ENCODE measurements at regions not wholly inside any gene's neighbourhood (a gene's known extent, or its start where the extent isn't known, plus 50 kb on each side); places are given as distances from the start of the nearest gene placed in this dataset.

GRCh38 chr2:187206471-187206870 is 241.6 kb downstream of the CALCRL start:
- no peak for ATAC-seq
- CTCF ChIA-PET, result no interaction called here
- Mint-ChIP-seq H3K27me3 (ENCODE audit: low read depth) (no peaks in the 10 kb centered on the region), H3K4me3 (no peak overlapping the region), H3K27ac (no peak overlapping the region), H3K4me1 (peaks cover 13% of the 10 kb centered on the region), H3K36me3 (peaks cover 17% of the 10 kb centered on the region), H3K9me3 (peaks cover 30% of the 10 kb centered on the region)
- DNase-seq (ENCODE audit: low spot score), result no peak
- TF ChIP-seq ATF6 (CRISPR knock-in tag; IDR thresholded peaks at IDR 0.05) (no peak), PRRX2 (CRISPR knock-in tag; IDR thresholded peaks at IDR 0.05) (no peak), ELF4 (CRISPR knock-in tag; IDR thresholded peaks at IDR 0.05; ENCODE audit: low read depth) (no peak), ZMAT4 (CRISPR knock-in tag; IDR thresholded peaks at IDR 0.05) (no peak), GRHL2 (CRISPR knock-in tag; IDR thresholded peaks at IDR 0.05; ENCODE audit: insufficient replicate concordance, severe bottlenecking) (no peak), ZNF138 (CRISPR knock-in tag; conservative IDR thresholded peaks at IDR 0.05) (no peak), SOX15 (CRISPR knock-in tag; IDR thresholded peaks at IDR 0.05) (no peak), FOXK1 (CRISPR knock-in tag; IDR thresholded peaks at IDR 0.05) (no peak), FOXP1 (CRISPR knock-in tag; IDR thresholded peaks at IDR 0.05; ENCODE audit: borderline replicate concordance) (no peak), SP1 (CRISPR knock-in tag; conservative IDR thresholded peaks at IDR 0.05) (no peak), NR1H2 (CRISPR knock-in tag; IDR thresholded peaks at IDR 0.05) (no peak), CREB1 (CRISPR knock-in tag; IDR thresholded peaks at IDR 0.05) (no peak), TCF7 (CRISPR knock-in tag; IDR thresholded peaks at IDR 0.05; ENCODE audit: low read depth) (no peak)
- TF ChIP-seq, protein P1, sequence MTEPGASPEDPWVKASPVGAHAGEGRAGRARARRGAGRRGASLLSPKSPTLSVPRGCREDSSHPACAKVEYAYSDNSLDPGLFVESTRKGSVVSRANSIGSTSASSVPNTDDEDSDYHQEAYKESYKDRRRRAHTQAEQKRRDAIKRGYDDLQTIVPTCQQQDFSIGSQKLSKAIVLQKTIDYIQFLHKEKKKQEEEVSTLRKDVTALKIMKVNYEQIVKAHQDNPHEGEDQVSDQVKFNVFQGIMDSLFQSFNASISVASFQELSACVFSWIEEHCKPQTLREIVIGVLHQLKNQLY (CRISPR knock-in tag; IDR thresholded peaks at IDR 0.05), result no peak
- TF ChIP-seq, protein P2, sequence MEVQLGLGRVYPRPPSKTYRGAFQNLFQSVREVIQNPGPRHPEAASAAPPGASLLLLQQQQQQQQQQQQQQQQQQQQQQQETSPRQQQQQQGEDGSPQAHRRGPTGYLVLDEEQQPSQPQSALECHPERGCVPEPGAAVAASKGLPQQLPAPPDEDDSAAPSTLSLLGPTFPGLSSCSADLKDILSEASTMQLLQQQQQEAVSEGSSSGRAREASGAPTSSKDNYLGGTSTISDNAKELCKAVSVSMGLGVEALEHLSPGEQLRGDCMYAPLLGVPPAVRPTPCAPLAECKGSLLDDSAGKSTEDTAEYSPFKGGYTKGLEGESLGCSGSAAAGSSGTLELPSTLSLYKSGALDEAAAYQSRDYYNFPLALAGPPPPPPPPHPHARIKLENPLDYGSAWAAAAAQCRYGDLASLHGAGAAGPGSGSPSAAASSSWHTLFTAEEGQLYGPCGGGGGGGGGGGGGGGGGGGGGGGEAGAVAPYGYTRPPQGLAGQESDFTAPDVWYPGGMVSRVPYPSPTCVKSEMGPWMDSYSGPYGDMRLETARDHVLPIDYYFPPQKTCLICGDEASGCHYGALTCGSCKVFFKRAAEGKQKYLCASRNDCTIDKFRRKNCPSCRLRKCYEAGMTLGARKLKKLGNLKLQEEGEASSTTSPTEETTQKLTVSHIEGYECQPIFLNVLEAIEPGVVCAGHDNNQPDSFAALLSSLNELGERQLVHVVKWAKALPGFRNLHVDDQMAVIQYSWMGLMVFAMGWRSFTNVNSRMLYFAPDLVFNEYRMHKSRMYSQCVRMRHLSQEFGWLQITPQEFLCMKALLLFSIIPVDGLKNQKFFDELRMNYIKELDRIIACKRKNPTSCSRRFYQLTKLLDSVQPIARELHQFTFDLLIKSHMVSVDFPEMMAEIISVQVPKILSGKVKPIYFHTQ (CRISPR knock-in tag; IDR thresholded peaks at IDR 0.05), result no peak
- TF ChIP-seq, protein P3, sequence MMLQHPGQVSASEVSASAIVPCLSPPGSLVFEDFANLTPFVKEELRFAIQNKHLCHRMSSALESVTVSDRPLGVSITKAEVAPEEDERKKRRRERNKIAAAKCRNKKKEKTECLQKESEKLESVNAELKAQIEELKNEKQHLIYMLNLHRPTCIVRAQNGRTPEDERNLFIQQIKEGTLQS (CRISPR knock-in tag; conservative IDR thresholded peaks at IDR 0.05), result no peak
- POLR2A ChIA-PET, result no interaction called here

- H3K27ac Mint-ChIP-seq, result no peak overlapping the region
- TF ChIP-seq, protein P4, sequence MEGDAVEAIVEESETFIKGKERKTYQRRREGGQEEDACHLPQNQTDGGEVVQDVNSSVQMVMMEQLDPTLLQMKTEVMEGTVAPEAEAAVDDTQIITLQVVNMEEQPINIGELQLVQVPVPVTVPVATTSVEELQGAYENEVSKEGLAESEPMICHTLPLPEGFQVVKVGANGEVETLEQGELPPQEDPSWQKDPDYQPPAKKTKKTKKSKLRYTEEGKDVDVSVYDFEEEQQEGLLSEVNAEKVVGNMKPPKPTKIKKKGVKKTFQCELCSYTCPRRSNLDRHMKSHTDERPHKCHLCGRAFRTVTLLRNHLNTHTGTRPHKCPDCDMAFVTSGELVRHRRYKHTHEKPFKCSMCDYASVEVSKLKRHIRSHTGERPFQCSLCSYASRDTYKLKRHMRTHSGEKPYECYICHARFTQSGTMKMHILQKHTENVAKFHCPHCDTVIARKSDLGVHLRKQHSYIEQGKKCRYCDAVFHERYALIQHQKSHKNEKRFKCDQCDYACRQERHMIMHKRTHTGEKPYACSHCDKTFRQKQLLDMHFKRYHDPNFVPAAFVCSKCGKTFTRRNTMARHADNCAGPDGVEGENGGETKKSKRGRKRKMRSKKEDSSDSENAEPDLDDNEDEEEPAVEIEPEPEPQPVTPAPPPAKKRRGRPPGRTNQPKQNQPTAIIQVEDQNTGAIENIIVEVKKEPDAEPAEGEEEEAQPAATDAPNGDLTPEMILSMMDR (IDR thresholded peaks at IDR 0.05), result no peak
- TF ChIP-seq, protein P5, sequence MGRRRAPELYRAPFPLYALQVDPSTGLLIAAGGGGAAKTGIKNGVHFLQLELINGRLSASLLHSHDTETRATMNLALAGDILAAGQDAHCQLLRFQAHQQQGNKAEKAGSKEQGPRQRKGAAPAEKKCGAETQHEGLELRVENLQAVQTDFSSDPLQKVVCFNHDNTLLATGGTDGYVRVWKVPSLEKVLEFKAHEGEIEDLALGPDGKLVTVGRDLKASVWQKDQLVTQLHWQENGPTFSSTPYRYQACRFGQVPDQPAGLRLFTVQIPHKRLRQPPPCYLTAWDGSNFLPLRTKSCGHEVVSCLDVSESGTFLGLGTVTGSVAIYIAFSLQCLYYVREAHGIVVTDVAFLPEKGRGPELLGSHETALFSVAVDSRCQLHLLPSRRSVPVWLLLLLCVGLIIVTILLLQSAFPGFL (CRISPR knock-in tag; IDR thresholded peaks at IDR 0.05; ENCODE audit: borderline replicate concordance), result no peak
- TF ChIP-seq RORB (CRISPR knock-in tag; IDR thresholded peaks at IDR 0.05), result no peak
- TF ChIP-seq ZNF121 (CRISPR knock-in tag; IDR thresholded peaks at IDR 0.05), result no peak
- no peak for TF ChIP-seq FOXP1 (CRISPR knock-in tag; IDR thresholded peaks at IDR 0.05; ENCODE audit: borderline replicate concordance)
- no peak for TF ChIP-seq ATF1 (CRISPR knock-in tag; IDR thresholded peaks at IDR 0.05)
- TF ChIP-seq, protein P6, sequence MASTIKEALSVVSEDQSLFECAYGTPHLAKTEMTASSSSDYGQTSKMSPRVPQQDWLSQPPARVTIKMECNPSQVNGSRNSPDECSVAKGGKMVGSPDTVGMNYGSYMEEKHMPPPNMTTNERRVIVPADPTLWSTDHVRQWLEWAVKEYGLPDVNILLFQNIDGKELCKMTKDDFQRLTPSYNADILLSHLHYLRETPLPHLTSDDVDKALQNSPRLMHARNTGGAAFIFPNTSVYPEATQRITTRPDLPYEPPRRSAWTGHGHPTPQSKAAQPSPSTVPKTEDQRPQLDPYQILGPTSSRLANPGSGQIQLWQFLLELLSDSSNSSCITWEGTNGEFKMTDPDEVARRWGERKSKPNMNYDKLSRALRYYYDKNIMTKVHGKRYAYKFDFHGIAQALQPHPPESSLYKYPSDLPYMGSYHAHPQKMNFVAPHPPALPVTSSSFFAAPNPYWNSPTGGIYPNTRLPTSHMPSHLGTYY (CRISPR knock-in tag; IDR thresholded peaks at IDR 0.05), result no peak
- TF ChIP-seq MAX (CRISPR knock-in tag; IDR thresholded peaks at IDR 0.05), result no peak
Observed at GRCh38 chr2:187206071-187206470, 242.0 kb downstream of the CALCRL start.

More at GRCh38 chr2:187206071-187206470, 242.0 kb downstream of the CALCRL start:
- no peak overlapping the region for H3K4me3 Mint-ChIP-seq
- POLR2A ChIA-PET, result no interaction called here
- CTCF ChIA-PET, result no interaction called here
- ATAC-seq, result no peak
- H3K36me3 Mint-ChIP-seq, result peaks cover 13% of the 10 kb centered on the region
- DNase-seq (ENCODE audit: low spot score), result no peak
- H3K27me3 Mint-ChIP-seq (ENCODE audit: low read depth), result no peaks in the 10 kb centered on the region
- peaks cover 26% of the 10 kb centered on the region for H3K9me3 Mint-ChIP-seq
- peaks cover 13% of the 10 kb centered on the region for H3K4me1 Mint-ChIP-seq
